ENCODE measurements at regions not wholly inside any gene's neighbourhood (a gene's known extent, or its start where the extent isn't known, plus 50 kb on each side); places are given as distances from the start of the nearest gene placed in this dataset.

GRCh38 chr15:93246266-93247242 is 157.5 kb upstream of the RGMA start:
- no peak for DNase-seq
- H2AFZ ChIP-seq (replicated peaks; ENCODE audit: low read length, poor library complexity), result no peak overlapping the region
- no peaks in the 10 kb centered on the region for H3K4me1 ChIP-seq (ENCODE audit: control insufficient read depth, insufficient read depth, low read length)
- no peak overlapping the region for H3K18ac ChIP-seq (ENCODE audit: low read depth, low read length)
- no peak overlapping the region for H3K14ac ChIP-seq (replicated peaks; ENCODE audit: low read depth, low read length)
- POLR2A ChIA-PET (ENCODE audit: unreplicated experiment), result no interaction called here
- H2BK120ac ChIP-seq (ENCODE audit: low read depth, low read length), result no peak overlapping the region
- no peak overlapping the region for H3K4me3 ChIP-seq (ENCODE audit: insufficient read depth, low read depth, low read length)
- BruUV-seq (replicated peaks), result no TSS peak
- dilution Hi-C loops (cut with HindIII; ENCODE audit: low sequenced_read_pairs, unreplicated experiment) (no loop called here), in situ Hi-C loops (cut with MboI; ENCODE audit: low sequenced_read_pairs) (no loop called here), intact Hi-C loops (cut with micrococcal nuclease) (no loop called here)
- H3K79me1 ChIP-seq (ENCODE audit: low read depth in 1 of 2, low read length in 2 of 2), result no peaks in the 10 kb centered on the region
- no peak overlapping the region for H3K4me2 ChIP-seq (ENCODE audit: low read depth, low read length)
- no peak for ATAC-seq (ENCODE audit: low read depth)
- H3K36me3 ChIP-seq (ENCODE audit: control insufficient read depth, insufficient read depth, low read length), result no peaks in the 10 kb centered on the region
- H3K9me3 ChIP-seq (ENCODE audit: control insufficient read depth, insufficient read depth, low read length), result peaks cover 39% of the 10 kb centered on the region
- TF ChIP-seq CHD1 (IDR thresholded peaks at IDR 0.05; ENCODE audit: low read depth, low read length) (no peak), ELK1 (IDR thresholded peaks at IDR 0.05; ENCODE audit: borderline replicate concordance, low read depth, low read length) (no peak), CEBPB (IDR thresholded peaks at IDR 0.05; ENCODE audit: low read depth, low read length) (no peak), RCOR1 (IDR thresholded peaks at IDR 0.05; ENCODE audit: insufficient replicate concordance, low read length) (no peak), BHLHE40 (IDR thresholded peaks at IDR 0.05; ENCODE audit: low read depth, low read length) (no peak), MXI1 (IDR thresholded peaks at IDR 0.05; ENCODE audit: borderline replicate concordance, low read depth, low read length) (no peak), USF2 (IDR thresholded peaks at IDR 0.05; ENCODE audit: low read depth, low read length) (no peak), NFE2L2 (IDR thresholded peaks at IDR 0.05; ENCODE audit: low read depth, low read length) (no peak)
- no peak overlapping the region for H2BK20ac ChIP-seq (ENCODE audit: low read depth, low read length)
- H3K27ac ChIP-seq (ENCODE audit: insufficient read depth, low read length), result no peak overlapping the region
- H3K56ac ChIP-seq (ENCODE audit: extremely low read depth, insufficient read depth, low read length), result no peak overlapping the region
- H4K8ac ChIP-seq (ENCODE audit: low read depth in 2 of 2, low read length in 2 of 2), result no peak overlapping the region
- H4K20me1 ChIP-seq (ENCODE audit: insufficient read depth, low read length), result no peaks in the 10 kb centered on the region
- H3K9me1 ChIP-seq (ENCODE audit: insufficient read depth, low read length), result no peaks in the 10 kb centered on the region
- H3K9ac ChIP-seq (ENCODE audit: low read depth, low read length), result no peak overlapping the region
- H2BK5ac ChIP-seq (ENCODE audit: low read depth, low read length, poor library complexity, severe bottlenecking), result no peak overlapping the region
- no peak overlapping the region for H2AK9ac ChIP-seq (replicated peaks; ENCODE audit: low read depth, low read length, poor library complexity)
- no peak overlapping the region for H4K91ac ChIP-seq (ENCODE audit: insufficient read depth, low read depth, low read length)
- H2AK5ac ChIP-seq (ENCODE audit: low read depth, low read length), result no peak overlapping the region
- H3K4ac ChIP-seq (ENCODE audit: low read depth, low read length), result no peak overlapping the region
- H4K5ac ChIP-seq (ENCODE audit: low read depth, low read length), result no peak overlapping the region
- no peaks in the 10 kb centered on the region for H3K27me3 ChIP-seq (ENCODE audit: control insufficient read depth, insufficient read depth, low read length)
- no peak overlapping the region for H2BK15ac ChIP-seq (ENCODE audit: low read depth, low read length)
- CTCF ChIA-PET, result no interaction called here
- H3K23ac ChIP-seq (ENCODE audit: low read depth, low read length), result no peak overlapping the region
- WGBS, 2 experiments (ENCODE audit: extremely low coverage in 2 of 2, insufficient read length in 1 of 2), result 75% methylated on average over 7 of the region's 25 CpGs; no CpG with 5 or more reads in 1 of the 2 experiments
